Neural crest cell (in vitro differentiated cells): ENCODE measurements at regions not wholly inside any gene's neighbourhood (a gene's known extent, or its start where the extent isn't known, plus 50 kb on each side); places are given as distances from the start of the nearest gene placed in this dataset.

ENCODE experiments used
- DNase-seq: peaks from one replicate; pipeline ENCODE4 v3.0.0; 2021; ENCODE audit warnings: low read depth, mixed read lengths, low spot score
- H3K27ac Mint-ChIP-seq: one replicate; pipeline ENCODE4 v1.8.0; 2021; ENCODE audit warnings: mild to moderate bottlenecking, mixed read lengths; ENCODE audit not compliant: unreplicated experiment
- H3K27me3 Mint-ChIP-seq: 2 replicates; pipeline ENCODE4 v1.8.0; 2021; ENCODE audit warnings: low read depth, mild to moderate bottlenecking, mixed read lengths
- H3K36me3 Mint-ChIP-seq: 2 replicates; pipeline ENCODE4 v1.8.0; 2021; ENCODE audit warnings: low read depth, mild to moderate bottlenecking, mixed read lengths
- H3K4me1 Mint-ChIP-seq: 2 replicates; pipeline ENCODE4 v1.8.0; 2021; ENCODE audit warnings: mixed read lengths
- H3K4me3 Mint-ChIP-seq: one replicate; pipeline ENCODE4 v1.8.0; 2021; ENCODE audit warnings: mild to moderate bottlenecking, mixed read lengths
- H3K9me3 Mint-ChIP-seq: 2 replicates; pipeline ENCODE4 v1.8.0; 2021; ENCODE audit warnings: mixed read lengths
- TF ChIP-seq, protein P1 (sequence below): fragments of 200-600 bp; sonication (generic); conservative IDR thresholded peaks from 2 replicates; pipeline ENCODE4 v1.5.0; 2021; ENCODE audit warnings: antibody characterized with exemption, mild to moderate bottlenecking

DNA sequence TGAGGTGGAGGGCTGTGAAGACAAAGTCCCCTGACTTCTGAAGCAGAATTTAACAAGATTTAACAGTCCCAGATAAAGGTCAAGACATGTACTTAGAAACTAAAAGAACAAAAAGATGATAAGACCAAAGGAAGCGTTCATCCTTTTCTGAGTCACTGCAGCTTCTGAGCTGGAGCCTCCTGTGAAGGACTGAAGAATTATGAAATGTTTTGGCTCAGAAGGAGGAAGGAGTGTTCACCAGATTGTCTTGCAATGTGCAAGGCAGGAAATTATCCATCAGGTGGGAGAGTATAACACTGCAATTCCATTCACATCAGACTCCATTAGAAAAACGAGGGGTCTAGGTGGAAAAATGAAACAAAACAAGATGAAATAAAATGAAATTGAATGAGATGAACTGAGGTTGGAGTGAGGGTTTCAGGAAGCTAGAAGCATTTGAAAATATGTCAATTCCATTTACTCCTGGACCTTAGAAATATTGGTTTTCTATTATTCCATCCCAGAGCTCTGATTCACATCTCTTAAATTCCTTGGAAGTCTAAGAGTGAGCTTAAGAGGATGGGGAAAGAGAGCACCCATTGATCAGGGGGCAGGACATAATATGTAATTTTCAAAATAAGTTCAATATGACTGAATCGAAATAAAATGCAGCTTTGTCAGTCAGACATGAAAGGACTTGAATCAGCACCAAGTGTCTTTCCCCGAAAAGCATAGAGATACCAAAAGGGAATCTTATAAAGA is 186.1 kb upstream of the LNX1 start:
- Mint-ChIP-seq H3K4me1 (no peaks in the 10 kb centered on the region), H3K4me3 (no peak overlapping the region), H3K27me3 (peaks cover 3% of the 10 kb centered on the region), H3K9me3 (no peaks in the 10 kb centered on the region), H3K36me3 (no peaks in the 10 kb centered on the region), H3K27ac (no peak overlapping the region)
- TF ChIP-seq, protein P1, sequence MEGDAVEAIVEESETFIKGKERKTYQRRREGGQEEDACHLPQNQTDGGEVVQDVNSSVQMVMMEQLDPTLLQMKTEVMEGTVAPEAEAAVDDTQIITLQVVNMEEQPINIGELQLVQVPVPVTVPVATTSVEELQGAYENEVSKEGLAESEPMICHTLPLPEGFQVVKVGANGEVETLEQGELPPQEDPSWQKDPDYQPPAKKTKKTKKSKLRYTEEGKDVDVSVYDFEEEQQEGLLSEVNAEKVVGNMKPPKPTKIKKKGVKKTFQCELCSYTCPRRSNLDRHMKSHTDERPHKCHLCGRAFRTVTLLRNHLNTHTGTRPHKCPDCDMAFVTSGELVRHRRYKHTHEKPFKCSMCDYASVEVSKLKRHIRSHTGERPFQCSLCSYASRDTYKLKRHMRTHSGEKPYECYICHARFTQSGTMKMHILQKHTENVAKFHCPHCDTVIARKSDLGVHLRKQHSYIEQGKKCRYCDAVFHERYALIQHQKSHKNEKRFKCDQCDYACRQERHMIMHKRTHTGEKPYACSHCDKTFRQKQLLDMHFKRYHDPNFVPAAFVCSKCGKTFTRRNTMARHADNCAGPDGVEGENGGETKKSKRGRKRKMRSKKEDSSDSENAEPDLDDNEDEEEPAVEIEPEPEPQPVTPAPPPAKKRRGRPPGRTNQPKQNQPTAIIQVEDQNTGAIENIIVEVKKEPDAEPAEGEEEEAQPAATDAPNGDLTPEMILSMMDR = no peak
- DNase-seq = no peak

GRCh38 chr4:53776141-53776540 is 184.9 kb upstream of the LNX1 start:
- peaks cover 3% of the 10 kb centered on the region for H3K27me3 Mint-ChIP-seq
- TF ChIP-seq, protein P1 = no peak
- no peak for DNase-seq
- no peaks in the 10 kb centered on the region for H3K36me3 Mint-ChIP-seq
- H3K27ac Mint-ChIP-seq = no peak overlapping the region
- H3K4me3 Mint-ChIP-seq = no peak overlapping the region
- no peaks in the 10 kb centered on the region for H3K4me1 Mint-ChIP-seq
- H3K9me3 Mint-ChIP-seq = no peaks in the 10 kb centered on the region

GRCh38 chr4:53775381-53775780 is 184.1 kb upstream of the LNX1 start:
- H3K4me1 Mint-ChIP-seq = no peaks in the 10 kb centered on the region
- H3K27ac Mint-ChIP-seq = no peak overlapping the region
- TF ChIP-seq, protein P1 = no peak
- H3K36me3 Mint-ChIP-seq = no peaks in the 10 kb centered on the region
- H3K27me3 Mint-ChIP-seq = peaks cover 3% of the 10 kb centered on the region
- no peaks in the 10 kb centered on the region for H3K9me3 Mint-ChIP-seq
- no peak for DNase-seq
- H3K4me3 Mint-ChIP-seq = no peak overlapping the region

DNA sequence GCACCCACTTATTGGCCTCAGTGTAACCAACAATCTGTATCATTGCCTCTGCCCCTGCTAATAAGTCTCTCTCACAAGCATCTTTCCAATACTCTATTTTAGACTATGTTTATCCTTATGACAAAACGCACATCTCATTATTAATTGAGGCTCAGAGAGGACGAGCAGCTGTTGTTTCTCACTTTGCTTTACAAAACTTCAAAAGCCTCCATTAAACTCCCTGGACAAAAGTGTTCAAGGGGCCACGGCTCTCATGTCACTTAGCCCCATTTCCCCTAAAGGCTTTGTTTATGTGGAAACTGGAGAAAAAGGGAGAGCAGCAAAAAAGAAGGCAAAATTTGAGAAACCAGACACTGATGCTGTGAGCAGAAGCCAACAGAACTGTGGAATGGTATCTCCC is 180.0 kb upstream of the LNX1 start:
- DNase-seq = no peak
- Mint-ChIP-seq H3K4me3 (no peak overlapping the region), H3K4me1 (no peaks in the 10 kb centered on the region), H3K27me3 (no peaks in the 10 kb centered on the region), H3K36me3 (no peaks in the 10 kb centered on the region), H3K27ac (no peak overlapping the region), H3K9me3 (no peaks in the 10 kb centered on the region)
- TF ChIP-seq, protein P1 = no peak

DNA sequence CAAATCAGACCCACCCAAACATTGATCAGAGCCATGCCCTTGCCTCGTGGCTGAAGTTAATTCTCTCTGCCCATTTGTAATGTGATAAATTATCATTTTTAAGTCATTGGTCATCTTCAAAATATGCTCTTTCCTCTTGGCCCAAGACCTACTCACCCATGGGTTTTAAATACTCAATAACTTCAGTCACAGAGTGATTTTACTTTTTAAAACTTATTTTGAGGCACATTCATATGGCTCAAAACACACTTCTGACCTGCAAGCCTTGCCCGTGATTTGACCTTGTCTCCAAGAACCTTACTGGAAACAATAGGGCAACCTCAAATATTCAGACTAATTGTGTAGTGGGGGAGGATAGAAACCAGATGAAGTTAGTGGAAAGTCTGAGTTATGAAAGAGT is 176.2 kb upstream of the LNX1 start:
- H3K27ac Mint-ChIP-seq = no peak overlapping the region
- H3K36me3 Mint-ChIP-seq = no peaks in the 10 kb centered on the region
- TF ChIP-seq, protein P1 = no peak
- H3K27me3 Mint-ChIP-seq = no peaks in the 10 kb centered on the region
- H3K9me3 Mint-ChIP-seq = no peaks in the 10 kb centered on the region
- H3K4me1 Mint-ChIP-seq = no peaks in the 10 kb centered on the region
- no peak for DNase-seq
- H3K4me3 Mint-ChIP-seq = no peak overlapping the region
